KBM-7 (cell line): ENCODE measurements at regions not wholly inside any gene's neighbourhood (a gene's known extent, or its start where the extent isn't known, plus 50 kb on each side); places are given as distances from the start of the nearest gene placed in this dataset.

ENCODE experiments used
- DNase-seq: peaks from one replicate; pipeline ENCODE4 v3.0.0-alpha.2; 2015
- in situ Hi-C: fragments of 300-500 bp; cut with MboI; formaldehyde crosslinking; loops from 2 replicates; pipeline ENCODE4 v1.14.3; 2020; ENCODE audit warnings: low sequenced_read_pairs, low pct_unique_long_range_greater_than_20kb, mixed read lengths

DNA sequence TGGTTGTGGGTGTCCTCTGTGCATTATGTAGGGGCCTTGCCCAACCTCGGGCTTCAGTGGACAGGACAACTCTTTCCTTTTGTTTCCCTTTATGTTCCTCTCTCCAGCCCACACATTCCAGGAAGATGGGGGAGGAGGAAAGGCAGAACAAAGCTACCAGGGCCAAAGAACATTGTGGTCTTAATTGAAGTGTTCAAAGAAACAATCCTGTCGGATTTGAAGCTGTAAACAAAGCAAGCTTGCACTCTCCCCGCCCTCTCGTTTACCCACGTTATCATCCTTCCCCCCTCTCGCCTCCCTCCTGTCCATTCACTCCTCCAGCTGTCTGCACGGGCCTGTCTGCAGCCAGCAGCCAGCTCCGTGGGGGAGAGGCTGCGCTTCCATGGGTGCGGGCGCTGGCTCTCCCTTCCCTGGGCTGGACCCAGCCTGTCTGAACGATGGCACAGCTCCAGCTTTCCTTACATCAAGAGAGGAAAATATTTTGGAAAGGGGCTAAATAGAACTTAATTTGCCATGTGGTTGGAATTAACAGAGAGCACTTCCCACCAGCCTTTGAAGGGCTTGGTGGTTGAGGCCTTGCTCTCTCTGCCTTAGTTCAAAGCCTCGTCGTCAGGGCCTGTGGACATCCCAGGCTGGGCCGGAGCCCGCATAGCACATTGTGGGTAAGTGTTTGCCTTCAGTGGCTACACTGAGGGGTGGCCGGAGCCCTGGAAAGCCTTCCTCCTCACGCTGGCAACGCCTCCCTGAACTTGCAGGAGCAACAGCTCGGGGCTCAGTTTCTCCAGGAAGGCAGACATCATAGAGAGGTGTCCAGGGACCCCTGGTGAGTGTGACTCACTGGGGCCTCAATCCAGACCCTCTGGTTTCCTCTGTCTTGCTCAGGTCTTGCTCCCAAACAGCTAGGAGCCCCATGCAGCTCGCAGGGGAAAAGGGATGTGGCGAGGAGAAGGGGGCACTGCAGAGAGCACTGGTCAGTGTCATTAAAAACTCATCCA lies 60.6 kb upstream of the HS6ST1 start:
- in situ Hi-C loops, result no loop called here
- DNase-seq, result no peak

DNA sequence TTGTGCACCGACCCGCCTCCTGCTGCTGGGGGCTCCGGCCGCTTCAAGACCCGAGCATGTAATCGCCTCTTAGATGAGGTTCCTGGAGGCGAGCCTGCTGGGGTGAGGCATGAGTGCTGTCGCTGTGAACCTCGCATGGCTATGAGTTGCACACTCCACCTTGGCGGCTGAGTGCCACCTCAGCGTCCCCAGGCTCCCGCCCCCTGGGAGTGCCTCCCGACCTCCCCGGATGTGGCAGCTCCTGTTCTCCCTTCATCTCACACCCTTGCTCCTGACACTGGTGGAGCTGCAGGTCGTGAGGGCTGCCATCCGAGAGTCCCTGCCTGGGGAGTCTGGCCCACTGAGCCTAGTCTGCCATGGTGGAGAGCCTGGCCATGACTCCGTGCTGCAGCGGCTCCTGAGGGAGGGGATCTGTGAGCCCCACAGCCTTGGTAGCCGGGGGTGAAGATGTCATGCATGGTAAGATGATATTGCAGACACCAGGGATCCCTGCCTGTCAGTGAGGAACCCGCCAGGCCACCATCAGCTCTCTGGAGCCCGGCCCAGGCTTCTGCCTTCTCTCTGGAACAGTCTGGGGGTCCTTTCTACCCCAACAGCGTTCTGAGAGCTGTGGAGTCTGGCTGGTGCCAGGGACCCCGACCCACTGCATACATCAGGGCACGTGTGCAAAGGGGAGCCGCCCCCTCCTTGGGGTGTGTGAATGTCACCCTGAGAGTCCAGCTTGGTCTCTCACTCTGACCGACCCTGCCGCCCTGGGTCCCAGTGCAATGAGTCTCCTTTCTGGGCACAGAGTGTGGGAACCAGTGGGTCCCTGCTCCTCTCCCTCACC lies 61.6 kb upstream of the HS6ST1 start:
- no peak for DNase-seq
- in situ Hi-C loops, result no loop called here

DNA sequence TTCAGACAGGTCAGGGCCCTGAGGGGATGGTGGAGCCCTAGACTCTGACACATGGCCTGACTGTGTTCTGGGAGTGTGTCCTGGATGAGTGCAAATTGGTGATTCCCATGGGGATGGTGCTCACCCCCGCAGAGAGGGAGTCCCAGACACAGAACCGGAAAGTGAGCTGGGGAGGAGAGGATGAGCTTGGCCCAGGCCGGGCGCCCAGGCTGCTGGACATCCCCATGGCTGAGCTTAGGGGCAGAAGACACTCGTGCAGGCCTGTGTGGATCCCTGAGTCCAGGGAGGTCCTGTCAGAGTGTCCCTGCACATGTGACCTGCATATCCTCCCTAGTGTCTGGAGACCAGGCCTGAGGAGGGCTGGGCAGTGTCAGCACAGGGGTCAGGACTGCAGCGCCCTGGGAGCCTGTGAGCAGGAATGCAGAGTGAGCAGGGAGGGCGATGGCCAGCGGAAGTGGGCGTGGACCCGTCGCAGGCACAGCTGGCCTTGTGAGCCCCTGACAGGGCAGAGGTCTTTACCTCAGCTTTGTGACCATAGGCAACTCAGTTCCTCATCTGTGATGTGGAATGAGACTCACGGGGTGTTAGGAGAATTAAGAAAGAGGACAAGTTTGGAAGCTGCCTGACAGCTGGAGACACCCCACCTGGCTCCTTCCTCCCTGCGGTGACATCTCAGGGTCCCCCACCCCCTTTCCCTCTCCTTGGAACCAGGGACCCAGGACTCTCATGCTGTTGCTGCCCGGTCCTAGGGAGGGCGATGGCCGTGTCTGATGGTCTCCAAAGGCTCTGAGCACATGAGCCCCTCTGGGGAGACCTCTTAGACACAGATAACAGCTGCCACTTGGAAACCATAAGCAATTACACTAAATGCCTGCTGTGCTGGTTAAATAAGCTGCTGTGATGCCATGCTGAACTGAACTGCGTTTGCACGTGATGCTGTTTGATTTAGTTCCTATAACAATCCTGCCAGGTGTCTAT lies 62.6 kb upstream of the HS6ST1 start:
- no peak for DNase-seq
- in situ Hi-C loops, result no loop called here

DNA sequence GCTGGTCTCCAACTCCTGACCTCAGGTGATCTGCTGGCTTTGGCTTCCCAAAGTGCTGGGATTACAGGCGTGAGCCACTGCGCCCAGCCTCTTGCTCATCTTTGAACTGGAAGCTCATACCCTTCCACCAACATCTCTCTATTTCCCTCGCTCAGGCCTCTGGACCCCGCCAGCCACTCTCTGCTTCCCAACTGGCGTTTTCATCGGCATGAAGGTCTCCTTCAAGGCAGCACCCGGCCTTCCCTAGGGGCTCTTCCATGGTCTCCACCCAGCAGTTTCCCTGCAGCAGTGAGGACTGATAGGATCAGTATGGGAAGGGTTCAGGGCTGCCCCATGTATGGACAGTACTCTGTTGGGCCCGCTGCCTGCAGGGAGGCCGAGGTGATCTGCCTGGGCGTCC lies 65.8 kb upstream of the HS6ST1 start:
- DNase-seq, result no peak
- in situ Hi-C loops, result no loop called here

DNA sequence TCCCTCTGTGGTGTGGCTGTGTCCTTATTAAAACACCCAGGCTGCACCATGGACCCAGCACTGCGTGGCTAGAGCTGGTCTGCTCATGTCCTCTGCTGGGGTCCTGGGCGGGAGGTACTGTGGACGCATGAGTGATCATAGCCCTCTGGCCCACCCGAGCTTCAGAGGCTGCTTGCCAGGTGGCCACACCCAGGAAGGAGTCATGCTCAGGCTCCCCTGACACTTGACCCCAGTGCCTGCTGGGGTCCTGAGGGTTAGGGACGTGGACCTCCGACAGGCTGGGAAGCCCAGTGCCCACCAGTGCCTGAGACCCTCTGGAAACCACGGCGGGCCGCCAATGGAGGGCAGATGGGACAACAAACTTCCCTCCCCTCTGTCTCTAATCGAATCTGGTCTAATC lies 66.3 kb upstream of the HS6ST1 start:
- in situ Hi-C loops, result no loop called here
- DNase-seq, result no peak

DNA sequence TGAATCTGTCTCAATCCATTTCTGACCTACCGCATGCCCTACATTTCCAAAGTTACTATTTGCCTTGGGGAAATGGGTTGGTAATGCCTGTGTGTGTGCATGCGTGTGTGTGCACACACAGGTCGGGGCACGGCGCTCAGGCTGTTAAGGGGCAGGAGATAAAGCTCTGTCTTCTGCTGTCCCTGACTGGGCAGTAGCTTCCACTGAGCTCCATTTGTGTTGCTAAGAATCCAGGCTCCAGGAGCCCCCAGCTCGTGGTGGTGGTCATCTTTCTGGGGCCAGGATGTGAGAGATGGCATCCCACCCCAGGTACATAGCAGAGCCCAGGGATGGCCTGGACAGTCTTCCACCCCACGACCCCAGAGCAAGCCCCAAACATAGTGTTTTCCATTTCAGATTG lies 66.7 kb upstream of the HS6ST1 start:
- DNase-seq, result no peak
- in situ Hi-C loops, result no loop called here

DNA sequence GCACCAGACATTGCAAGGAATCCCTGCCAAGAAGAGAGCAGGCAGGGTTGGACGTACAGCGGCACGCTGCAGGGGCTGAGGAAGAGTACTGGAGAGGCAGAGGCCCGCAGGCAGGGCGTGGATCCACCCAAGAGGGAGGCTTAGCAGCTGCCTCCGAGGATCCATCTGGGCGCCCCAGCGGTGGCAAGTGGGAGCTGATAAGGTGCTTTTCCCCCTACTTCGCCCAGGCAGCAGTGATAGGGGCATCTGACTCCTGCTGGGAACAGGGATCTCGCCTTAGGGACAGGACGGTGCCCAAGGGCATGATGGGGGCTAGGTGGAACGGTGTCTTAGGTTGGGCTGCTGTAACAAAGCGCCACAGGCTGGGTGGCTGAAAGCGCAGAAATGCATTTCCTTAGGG lies 67.4 kb upstream of the HS6ST1 start:
- DNase-seq, result no peak
- in situ Hi-C loops, result no loop called here

DNA sequence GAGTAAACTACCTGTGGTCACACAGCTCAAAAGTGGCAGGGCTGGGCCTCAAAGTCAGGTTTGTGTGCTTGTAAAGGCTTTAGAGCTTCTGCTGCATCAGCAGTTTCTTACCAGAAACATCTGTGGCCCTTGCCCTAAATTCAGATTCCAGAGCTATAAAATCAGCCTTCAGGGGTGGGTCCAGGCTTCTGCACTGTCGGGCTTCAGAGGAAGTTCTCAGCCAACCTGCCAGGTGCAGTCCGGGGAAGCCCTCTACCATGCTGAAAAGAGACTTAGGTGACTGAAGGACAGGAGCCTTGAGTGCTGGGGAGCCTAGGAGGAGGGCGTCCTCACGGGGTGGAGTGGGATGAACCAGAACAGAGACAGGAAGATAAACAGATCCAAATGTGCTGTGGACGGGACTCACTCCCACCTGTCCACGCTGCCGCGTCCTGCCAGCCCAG lies 69.9 kb upstream of the HS6ST1 start:
- DNase-seq, result no peak
- in situ Hi-C loops, result no loop called here

DNA sequence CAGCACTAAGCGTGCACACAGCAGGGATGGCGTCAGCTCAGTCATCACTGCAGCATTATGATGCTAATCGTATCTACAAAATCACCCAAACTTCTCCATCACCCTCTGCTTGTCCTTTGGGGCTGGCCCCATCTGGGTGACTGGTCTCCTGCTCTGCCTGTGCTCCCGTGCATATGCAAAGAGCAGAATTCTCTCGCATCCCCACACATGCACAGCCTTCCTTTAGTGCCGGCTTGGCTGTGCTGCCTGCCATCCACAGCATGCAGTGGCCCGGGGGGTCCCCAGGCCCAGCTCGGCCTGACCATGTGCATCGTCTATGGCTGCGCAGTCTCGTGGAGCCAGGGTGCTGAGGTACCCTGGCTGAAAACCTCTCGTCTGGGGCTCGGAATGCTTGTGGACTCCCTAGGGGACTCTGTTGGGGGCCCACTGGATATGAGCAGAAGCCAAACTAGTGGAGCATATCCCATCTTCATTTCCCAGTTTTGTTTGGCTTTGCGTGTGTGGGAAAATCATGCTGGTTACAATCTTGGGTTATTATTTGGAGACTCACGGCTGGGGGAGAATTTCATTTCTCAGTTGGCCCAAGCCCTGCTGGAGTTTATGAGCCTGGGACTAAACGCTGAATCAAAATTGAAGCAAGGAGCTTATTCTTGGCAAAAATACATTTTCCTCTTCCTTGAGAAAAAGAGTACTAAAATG lies 70.9 kb upstream of the HS6ST1 start:
- DNase-seq, result no peak
- in situ Hi-C loops, result no loop called here

DNA sequence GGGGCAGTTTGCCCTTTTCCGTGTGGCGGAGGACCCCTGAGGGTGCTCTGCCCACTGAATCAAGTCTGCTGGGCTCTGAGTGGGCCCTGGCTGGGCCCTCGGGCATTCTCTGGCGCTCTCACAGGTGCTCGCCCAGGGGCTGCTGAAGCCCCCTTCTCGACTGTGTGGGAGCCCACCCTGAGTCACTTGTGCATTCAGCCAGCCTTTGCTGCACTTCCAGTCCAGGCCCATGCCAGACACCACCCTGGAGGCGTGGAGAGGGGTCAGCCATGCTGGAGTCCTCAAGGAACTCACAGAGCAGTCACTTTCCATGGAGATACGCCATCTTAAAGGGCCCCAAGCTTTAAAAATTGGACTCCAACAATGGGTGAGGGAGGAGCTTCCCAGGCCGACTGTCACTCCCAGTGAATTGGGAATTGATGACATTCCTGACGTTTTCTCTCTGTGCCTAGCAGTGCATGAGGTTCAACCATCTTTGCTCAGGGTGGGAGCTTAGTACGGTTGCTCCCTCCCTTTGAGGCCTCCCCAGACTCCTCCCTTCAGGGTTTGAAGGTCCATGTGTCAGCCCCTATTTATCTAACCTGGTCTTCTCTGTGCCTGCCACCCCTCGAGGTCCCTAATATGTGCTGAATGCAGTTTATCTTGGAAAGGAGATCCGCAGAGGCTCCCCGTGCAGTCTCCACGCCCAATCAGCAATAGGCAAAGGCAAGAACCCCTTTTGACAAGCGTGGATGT lies 71.8 kb upstream of the HS6ST1 start:
- in situ Hi-C loops, result no loop called here

DNA sequence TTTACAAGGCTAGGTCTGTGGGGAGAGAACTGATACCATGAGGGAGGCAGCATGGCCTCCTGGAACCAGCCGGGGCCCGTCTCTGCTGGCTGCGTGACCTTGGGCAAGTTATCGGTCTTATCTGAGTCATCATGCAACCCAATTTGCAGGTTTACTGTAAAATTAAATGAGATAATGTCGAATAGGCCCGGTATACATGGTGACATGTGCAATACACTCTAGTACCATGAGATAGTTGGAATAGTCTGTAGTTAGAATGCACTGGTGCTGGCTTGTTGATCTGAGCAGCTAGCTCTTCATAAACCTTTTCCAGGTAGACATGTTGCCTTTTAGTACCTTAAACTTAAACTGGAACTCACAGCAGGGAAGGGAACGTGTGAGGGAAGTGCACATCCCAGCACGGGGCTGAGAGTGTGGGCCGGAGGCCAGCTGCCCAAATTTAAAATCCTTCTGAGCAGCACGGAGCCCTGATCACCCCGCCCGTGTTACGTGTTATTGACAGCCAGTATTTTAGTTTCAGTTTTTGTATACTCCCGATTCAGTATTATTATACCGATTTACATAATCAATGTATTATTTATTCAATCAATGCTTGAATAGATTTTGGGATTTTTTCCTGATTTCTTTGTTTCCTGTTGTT lies 72.4 kb upstream of the HS6ST1 start:
- no peak for DNase-seq
- in situ Hi-C loops, result no loop called here

More for the DNA sequence above, 71.8 kb upstream of the HS6ST1 start:
- no peak for DNase-seq

DNA sequence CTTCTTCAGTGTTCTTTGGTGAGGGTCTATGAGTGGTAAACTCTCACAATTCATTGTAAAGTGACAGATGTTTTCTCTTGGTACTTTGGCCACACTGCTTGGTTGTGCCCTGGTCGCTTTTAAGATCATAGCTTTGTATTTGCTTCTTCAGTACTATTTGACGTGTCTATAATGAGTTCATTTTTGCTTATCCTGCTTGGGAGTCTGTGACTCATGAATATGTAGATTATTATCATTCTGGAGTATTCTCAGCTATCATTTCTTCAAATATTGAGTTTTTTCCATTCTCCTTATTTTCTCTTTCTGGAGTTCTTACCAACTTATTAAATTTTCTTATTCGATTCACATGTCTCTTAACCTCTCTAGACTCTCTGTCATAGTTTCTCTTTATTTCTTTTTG lies 73.0 kb upstream of the HS6ST1 start:
- DNase-seq, result no peak
- in situ Hi-C loops, result no loop called here

DNA sequence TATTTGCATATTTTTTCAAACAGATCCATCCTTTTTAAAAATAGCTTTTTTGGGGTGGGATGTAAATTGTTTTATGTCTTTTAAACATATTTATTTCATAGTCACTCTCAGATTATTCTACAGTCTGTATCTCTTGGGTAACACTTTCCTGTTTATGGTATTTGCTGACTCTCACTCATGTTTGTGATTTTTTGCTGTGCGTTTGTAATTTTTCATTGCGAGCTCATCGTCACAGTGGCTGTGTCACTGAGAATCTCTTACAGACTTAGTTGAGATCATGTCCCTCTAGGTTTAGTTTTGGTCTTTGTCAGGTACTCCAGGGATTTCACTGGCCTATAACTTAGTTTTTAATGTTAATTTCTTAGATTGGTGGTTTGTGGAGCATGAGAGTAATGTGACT lies 73.5 kb upstream of the HS6ST1 start:
- no peak for DNase-seq
- in situ Hi-C loops, result no loop called here

DNA sequence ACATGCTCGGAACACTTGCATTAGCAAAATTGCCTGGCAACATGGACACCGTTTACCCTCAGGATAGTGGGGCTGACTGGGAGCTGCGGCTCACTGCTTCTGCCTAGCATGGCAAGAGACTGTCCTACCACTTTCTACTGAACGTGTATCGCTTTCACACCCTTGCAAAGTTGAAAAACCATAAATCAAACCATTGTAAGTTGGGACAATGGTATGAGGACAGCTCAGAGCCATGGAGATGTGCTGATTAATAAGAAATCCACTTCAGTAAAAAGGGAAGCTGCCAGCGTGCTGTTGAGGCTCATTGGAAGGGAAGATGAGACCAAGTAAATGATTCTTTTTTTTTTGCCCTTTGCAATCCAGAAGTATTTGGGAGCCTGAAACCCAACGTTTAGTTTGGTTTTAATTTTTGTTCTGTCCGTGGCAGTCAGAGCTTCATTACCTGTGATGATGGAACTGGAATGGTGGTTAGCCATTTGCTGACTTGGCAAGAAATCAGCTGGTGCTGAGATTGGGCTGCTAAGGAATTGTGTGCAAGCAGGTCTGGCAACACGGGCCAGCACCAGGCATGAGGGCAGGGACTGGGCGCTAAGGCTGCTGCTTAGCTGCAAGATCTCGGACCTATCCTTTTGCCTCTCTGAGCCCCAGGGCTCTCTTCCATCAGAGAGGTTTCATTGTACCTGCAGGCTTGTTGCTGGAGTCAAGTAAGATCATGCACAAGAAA lies 75.5 kb upstream of the HS6ST1 start:
- in situ Hi-C loops, result no loop called here
- DNase-seq, result no peak

DNA sequence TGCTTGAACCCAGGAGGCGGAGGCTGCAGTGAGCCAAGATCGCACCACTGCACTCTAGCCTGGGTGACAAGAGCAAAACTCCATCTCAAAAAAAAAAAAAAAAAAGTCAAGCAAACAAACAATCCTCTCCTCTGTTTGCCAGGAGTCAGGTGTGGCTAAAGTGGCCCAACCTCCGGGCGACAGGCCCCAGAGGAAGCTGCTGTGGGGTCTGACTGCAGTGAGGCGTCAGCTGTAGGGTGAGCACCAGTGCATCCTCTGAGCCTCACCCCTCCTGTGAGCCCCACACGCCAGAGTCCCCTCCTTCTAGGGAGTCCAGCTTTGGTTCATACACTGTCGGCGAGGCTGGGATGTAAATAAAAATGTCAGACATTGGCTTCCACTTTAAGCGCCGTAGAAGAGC lies 76.5 kb upstream of the HS6ST1 start:
- DNase-seq, result no peak
- in situ Hi-C loops, result no loop called here

DNA sequence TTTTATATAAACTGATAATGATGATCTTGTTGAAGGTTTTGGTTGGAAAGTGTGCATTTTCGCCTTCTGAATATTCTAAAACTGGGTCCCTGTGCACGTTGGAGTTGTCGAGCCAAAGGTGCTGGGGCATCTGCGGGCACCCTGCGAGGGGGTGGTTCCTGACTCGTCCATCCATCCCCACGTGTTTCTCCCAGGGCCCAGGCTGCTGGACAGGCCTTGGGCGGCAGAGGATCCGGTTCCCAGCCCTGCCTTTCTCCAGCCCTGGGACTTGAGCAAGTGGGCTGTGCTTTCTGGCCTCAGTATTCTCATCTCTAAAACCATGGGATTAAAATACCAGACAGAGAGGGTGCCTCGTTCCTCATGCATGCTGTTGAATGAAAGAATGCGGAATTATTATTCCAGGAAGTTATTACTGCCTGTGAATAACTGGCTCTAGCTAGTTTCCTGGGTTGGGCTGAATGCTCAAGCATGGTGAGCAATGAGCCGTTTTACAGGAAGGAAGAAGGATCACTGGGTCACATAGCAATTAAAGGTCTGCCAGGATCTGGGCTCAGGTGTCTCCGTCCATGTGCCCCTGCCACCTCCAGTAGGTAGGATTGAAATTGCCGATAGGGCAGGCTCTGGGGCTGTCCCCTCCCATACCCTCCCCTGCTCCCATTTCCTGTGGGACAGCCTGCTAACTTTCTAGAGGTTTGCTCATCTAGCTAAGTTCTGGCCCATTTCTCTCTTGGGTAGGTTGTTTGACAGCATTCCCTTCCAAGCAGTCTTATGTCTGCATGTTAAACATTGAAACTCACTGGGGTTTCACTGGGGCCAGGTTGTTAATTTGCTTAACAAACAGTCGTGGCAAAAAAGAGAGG lies 77.2 kb upstream of the HS6ST1 start:
- no peak for DNase-seq
- in situ Hi-C loops, result no loop called here
